Kasumi-1 (cell line): ENCODE measurements at regions not wholly inside any gene's neighbourhood (a gene's known extent, or its start where the extent isn't known, plus 50 kb on each side); places are given as distances from the start of the nearest gene placed in this dataset.
"Not testable (repeated sequence)": the region's sequence is repeated elsewhere in the genome, so short reads cannot be mapped to it uniquely, and the experiment has no call there.

Experiments used
- DNase-seq, 2 experiments: peaks; one replicate each; lab custom pipeline; 2025; lab: John Stamatoyannopoulos, UW

DNA sequence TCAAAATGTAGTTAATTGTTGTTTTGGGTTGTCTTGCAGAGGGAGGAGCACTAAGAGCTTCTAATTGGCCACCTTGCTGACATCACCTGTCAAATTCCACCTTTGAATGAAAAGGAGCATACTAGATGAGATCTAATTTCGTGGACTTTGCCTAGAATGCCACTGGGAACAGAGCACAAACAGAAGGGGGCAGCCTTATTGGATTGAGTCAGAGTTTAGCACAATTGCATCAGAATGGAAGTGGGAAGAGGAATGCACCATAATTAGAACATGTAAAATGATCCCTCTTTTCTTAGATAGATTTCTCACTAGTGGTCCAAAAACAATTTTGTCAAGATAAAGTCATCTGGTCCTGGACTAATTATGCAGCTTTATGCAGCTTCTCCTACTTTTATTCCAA, 1552.2 kb downstream of the PCDH9 start:
- DNase-seq, result no peak

DNA sequence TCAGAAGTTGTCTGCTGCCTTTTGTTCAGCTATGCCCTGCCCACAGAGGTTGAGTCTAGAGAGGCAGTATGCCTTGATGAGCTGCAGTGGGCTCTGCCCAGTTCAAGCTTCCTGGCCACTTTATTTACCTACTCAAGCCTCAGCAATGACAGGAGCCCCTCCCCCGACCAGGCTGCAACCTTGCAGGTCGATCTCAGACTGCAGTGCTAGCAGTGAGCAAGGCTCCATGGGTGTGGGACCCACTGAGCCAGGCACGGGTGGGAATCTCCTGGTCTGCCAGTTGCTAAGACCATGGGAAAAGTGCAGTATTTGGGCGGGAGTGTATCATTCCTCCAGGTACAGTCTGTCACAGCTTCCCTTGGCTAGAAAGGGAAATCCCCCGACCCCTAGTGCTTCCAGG, 1554.8 kb downstream of the PCDH9 start:
- not testable (repeated sequence) for DNase-seq

DNA sequence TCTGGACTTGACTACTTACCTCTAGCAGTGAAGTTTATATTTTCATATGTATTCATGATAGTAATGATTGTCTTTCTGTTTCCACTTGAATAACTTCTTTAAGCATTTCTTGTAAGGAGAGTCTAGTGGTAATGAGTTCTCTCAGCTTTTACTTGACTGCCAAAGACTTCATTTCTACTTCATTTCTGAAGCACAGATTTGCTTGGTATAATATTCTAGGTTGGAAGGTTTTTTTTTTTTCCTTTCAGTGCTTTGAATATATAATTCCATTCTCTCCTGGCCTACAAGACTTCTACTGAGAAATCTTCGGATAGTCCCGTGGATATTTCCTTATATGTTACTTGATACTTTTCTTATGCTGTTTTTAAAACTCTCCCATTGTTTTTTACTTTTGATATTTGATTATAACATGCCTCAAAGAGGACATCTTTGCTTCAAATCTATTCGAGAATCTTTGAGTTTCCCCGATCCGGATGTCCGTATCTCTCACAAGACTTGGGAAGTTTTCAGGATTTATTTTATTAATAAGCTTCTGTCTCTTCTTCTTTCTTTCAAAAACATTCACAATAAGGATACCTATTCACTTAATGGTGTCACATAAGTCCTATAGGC, 1560.0 kb downstream of the PCDH9 start:
- DNase-seq, result no peak

DNA sequence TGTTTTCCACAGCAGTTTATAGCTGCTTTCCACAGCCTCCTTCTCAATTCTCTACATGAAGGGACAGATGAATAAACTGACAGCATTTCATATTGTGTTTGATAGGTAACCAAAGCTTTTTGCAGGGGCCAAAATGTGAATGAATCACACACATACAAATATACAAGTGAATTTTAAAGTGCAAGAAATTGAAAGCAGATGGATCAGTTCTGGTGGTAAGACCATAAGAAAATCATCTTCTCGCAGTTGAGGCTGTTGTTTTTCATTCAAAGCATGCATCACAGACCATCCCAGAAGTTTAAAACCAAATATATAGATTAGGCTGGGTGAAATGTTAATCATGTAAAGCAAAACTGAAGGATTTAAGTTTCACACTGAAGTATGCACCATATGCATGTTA, 1569.4 kb downstream of the PCDH9 start:
- DNase-seq, result no peak

DNA sequence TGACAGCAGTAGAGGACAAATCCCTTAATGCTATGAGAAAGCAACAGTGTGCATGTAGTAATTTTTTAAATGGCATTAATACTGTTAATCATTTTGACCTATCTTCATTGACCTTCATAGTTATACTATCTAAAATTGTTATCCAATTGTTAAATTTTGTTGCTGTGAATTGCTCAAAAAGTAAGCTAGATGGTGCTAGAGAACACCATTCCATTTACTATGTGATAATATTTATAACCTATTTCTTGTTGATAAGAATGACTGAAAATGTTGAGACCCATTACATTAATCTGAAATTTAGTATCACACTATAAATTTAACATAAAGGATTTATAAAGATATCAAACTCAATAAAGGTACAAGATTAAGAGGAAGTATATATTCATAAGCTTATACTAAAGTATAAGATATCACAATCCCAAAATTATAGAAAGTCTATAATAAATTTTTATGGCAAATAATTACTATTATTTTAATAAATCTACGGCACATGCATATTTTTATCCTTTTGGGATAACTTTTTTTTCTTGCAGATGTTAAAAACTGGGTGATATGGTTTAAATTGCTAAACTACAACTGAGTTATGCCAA, 1573.3 kb downstream of the PCDH9 start:
- DNase-seq, result peak; percentile 23 to 28

DNA sequence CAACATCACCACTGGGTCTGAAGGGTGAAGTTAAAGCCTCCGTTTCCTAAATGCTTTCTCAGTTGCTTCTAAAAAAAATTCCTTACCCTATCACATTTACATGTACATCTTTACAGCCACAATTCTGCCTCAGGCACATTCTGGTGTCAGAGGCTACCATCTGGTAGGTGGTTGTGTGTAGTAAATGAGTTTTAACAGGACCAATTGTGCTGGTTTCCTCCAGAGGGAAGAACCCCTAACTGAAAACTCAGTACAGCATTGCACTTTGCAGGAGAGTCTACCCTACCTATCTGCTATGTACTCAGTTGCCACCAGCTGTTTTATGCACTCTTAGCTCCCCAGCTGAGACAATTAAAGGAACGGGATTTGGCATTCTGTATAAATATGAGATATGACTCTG, 1576.5 kb downstream of the PCDH9 start:
- DNase-seq, result no peak

DNA sequence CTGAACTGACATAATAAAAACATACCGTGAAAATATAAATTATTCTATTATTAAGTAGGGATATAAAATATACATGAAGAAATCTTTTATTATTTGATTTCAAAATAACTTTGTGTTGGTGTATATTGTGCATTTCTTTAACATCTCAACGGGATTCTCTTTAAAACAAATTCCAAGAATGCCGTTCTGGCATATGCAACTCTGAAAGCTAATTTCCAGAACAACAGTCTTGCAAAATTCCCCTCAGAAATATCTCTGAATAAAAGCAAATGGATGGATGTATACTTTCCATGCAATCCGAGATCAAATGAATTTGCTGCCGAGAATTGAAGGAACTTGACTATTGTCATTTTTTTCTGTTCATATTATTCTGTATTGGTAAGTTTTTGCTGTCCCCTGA, 1579.8 kb downstream of the PCDH9 start:
- DNase-seq, result no peak

DNA sequence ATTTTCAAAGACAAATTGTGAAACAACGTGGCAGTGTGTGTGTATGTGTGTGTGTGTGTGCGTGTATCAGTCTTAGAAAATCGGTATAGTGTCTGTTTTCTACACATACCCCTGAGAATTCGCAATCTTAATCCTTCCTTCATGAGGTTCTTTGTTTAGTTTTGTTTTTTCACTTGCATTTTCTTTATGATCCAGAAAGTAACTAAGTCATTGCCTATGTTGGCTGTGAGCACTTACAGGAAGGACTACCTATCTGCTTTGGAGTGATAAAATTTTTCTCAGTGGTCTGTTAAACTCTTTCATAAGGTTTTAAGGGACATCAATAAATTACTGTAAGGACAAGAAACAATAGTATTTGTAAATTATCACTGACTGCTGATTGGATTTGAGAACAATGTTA, 1587.1 kb downstream of the PCDH9 start:
- no peak for DNase-seq

DNA sequence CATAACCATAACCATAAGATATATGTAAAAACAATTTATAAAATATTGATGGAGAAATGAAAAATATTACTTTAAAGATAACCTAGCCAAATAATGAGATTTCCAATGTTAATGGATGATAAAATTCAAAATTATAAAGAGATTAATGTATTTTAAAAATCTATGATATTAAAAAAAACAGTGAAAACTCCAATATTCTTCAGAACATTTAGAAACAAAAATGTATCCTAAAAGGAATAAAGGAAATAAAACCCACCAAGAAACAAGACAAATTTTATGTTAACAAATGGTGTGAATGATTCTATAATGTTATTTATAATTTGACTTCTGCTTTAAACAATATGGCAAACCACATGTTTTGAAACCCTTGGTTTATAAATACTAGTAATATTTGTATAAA, 1587.8 kb downstream of the PCDH9 start:
- no peak for DNase-seq

DNA sequence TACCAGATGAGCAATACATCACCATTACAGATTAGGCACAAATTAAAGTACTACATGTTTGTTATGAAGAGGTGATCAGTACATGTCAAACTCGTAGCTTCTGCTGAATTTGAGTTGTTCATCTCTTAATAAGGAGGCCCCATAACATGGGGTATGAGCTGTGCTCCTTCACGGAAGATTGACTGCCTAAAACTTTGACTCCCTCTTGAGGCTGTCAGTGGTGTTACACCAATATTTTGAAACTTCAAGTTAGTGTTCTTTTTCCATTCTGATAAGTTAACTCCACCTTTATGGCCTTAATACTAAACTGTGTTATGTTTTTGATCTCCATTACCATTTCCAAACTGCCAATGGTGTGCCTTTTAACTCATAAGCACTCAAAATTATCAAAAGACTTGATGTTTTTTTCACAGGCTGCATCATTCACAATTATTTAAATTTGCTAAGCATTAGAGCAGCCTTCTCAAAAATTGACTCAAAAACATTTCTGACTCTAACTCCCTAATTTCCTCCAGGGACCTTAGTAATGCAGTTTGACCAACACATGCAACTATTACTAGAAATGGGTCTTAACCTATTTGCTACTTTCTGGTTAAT, 1591.5 kb downstream of the PCDH9 start:
- DNase-seq, result peak; percentile 56 to 75

DNA sequence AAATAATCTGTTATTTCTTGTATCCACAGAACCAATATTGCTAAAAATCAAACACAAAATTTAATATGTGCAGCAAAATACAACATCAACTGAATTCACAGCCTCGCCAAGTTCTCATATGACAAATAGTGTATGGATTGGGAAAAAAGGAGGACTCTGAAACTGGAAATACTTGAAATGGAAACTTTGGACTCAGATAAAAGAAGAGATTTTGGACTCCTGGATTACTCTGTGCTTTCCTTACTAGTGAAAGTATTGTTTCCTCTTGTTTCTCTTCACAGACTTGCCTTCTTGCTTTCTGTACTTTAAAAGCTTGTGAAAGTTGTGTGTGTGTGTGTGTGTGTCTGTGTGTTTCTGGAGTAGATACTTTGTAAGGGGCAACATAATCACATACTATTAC, 1596.3 kb downstream of the PCDH9 start:
- no peak for DNase-seq

DNA sequence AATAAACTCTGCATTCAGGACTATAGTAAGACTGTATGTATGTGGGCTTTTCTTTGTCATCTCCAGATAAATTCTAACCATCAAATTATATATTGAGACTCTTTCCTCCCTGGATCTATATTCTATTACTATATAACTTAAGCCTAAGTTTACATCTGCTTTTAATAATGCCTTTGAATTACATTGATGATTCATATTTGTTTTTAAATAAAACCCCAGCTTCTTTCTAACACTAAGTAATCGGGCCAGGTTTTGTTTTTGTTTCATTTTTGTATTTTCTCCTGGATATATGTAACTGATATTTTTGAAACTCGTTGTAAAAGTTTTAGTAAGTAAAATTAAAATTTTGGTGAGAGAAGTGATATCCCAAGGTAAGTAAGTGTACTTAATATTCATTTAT, 1599.1 kb downstream of the PCDH9 start:
- DNase-seq, result no peak

DNA sequence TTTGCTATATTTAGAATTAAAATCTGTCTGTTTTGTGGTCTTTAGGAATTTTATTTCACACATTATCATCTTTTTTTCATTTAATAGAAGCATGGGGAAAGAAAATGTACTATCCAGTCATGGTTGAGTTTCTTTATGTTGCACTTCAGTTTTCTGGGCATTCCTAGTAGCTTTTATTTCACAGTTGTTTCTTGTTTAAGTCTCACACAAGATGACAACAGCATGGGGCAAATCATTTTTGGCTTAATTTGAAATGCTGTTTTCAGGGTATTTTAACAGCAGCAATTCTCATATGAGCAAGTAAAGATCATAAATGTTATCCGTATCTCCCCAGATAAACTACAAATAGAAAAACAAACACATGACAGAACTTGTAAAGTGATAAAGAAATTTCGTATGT, 1600.2 kb downstream of the PCDH9 start:
- DNase-seq, result no peak

DNA sequence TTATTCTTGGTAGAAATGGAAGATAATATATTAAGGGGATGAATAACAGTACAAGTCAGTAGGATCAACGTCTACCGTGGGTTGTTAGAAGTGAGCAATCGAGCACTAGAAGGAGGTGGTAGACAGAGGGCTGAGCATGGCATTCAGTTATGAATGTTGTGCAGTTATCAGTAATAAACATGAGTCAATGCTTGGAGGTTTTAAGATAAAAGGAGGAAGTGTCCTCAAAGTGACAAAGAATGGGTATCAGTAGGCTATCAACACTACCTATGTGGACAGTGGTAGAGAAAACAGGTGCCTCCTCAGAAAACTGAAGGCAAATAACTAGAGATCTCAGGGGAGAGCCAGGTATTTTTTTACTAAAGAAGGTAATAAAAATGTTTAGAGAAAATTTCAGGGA, 1607.0 kb downstream of the PCDH9 start:
- DNase-seq, result no peak

DNA sequence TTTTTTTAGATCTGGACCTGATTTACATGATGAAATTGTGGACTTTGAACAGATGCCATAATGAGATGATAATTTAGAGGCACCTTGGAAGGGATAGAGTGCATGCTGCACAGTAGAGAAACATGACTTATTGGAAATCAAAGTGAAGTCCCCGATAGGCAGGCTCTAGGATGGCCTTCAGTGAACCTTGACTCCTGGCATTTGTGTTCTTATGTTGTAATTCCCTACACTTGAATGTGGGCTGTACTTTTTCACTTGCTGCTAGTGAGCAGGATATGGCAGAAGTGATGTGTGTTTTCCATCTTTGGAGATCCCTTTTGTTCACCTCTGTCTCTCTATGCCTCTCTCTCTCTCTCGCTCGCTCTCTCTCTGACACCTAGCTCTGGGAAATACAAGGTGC, 1614.6 kb downstream of the PCDH9 start:
- DNase-seq, result no peak

DNA sequence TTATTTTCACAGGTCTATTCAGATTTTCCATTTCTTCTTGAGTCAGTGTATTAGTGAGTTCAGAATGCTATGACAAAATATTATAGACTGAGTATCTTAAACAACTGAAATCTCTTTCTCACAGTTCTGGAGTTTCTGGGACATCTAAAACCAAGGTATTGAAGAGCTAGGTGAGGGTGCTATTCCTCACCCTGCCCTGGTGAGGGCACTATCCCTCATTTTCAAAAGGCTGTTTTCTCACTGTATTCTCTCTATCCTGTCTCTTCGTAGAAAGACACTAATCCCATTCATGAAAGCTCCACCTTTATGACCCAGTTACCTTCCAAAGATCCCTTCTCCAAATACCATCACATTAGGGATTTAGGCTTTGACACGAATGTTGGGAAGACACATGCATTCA, 1617.1 kb downstream of the PCDH9 start:
- DNase-seq, result no peak

DNA sequence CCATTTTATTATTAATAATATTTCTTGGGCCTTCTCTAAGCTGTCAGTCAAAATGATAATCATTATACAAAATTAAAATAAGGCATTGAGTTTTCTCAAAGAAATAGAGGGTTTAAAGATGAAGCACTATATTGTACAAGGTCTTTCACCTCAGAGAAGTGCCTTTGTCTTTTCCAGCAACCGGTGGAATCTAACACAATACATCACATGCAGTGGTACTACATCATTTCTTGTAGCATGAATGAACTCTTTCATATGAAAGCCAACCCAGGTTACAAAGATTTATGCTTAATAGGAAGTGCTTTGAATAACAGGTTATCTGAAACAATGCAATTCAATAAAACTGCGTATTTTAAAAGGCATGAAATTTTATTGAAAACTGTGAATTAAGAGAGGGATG, 1620.8 kb downstream of the PCDH9 start:
- DNase-seq, result no peak

DNA sequence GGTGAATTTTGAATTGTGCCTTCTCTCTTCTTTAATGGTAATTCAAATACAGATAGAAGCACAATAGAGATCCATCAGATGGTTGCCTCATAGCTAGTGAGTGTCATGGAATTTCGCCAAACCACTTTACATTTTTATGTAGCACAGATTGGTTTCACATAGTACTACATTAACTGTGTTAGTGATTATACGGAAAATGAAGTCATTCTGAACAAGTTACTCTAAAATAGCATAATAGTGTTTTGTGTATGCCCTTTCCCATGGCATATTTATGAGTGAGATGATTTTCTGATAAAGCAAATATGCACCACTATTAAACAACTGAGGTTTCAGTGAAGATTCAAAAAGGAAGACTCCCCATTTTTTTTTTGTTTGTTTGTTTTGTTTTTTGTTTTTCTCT, 1623.5 kb downstream of the PCDH9 start:
- no peak for DNase-seq

DNA sequence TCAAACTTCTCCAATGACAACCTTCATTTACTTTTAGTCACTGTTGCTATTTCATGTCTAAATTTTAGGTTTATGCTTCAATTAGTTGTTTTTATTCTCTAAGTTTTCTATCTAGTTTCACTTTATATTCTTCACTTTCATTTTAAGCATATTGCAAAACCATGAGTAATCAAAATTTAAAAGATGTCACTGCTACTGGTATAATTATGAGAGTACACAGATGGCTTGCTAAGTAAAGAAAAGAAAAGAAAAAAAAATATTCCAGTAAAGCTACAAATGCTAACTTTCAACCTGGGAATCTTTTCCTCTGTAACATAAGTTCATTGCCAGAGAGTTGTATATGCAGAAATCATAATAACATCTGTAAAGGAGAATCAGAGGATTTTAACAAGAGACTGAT, 1624.7 kb downstream of the PCDH9 start:
- no peak for DNase-seq

DNA sequence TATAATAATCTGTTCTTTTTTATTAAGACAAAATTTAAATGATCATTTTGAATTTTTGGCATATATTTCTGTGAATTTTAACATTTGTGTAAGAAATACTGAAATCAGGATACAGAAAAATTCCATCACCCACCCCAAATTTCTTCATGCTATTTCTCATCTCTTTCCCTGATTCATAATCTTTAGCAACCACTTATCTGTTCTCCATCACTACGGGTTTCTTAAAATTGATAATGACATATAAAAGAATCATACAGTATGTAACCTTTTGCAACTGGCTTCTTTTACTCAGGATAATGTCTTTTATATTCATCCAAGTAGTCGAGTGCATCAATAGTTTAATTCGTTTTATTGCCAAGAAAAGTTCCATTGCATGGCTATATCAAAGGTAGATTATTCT, 1627.0 kb downstream of the PCDH9 start:
- DNase-seq, result no peak

DNA sequence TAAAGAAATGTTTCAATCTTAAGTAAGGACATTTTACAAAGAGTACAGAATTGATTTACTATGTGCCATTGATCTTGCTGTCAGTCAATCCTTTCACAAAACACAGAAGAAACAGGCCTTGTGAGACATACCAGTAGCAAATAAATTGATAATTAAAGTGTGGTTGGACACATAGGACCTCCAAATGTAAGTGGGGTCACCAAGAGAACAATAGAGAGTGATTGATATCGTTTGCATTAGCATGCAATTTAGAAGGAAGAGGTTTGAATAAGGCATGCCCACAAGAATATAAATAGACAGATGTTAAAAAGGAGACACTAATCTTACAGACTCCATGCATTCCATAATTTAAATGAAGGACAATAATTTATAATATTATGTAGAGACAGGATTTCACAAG, 1628.3 kb downstream of the PCDH9 start:
- no peak for DNase-seq

DNA sequence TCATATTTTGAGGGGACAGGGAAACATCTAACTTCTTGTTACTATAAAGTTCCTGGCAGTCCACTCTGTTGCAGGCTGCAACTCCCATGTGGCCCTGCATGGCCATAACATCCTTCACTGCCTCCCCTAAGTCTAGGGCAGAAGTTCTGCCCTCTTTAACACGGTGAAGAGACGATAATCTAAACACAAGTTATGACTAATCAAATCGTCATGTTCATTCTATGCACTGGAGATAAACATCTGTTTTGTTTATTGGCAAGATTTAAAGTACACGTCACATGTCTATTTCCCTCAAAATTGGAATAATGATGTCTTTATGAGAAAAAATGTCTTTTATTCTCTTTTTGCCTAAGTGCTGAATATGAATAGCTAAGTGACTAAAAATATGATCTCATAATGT, 1629.4 kb downstream of the PCDH9 start:
- DNase-seq, result no peak

DNA sequence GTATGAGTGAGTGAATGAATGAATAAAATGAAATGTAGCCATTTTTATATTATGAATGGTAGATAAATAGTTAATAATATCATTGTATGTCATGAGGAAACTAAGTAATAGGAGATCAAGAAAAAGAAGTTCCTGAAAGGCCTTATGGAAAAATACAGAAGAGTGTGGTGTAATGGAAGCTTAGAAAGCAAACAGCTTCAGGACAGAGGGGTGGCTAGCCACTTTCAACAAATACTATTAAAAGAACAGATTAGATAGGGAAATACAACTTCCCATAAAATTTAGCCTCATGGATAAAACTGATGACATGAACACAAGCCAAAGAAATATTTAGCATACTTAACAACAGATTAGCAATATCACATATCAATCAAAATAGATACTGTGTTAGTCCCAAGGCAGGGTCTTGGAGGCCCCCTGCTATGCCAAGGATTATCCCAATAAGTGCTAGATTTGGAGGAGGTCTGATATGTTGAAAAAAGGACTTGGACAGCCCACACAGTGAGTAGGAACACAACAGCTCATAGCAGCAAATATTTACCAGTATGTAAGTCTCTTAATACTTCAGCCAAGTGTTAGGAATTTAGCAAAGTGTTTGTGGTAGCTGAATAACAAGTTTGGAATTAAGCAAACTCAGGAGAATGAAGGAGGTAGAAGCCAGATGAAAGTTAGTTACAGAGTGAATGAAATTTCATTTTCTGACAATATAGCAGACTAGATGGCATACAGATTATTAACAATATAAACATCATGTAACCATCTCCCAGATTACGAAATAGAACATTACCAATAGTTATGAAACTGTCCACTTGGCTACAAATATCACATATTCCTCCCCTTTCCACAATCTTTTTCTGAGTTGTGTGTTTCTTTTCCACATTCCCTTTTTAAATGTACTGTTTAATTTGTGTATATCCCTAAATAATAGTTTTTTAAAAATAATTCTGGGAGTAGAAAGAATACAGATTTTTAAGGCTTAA, 1632.0 kb downstream of the PCDH9 start:
- DNase-seq, result no peak
